ENCODE measurements at regions not wholly inside any gene's neighbourhood (a gene's known extent, or its start where the extent isn't known, plus 50 kb on each side); places are given as distances from the start of the nearest gene placed in this dataset.

DNA sequence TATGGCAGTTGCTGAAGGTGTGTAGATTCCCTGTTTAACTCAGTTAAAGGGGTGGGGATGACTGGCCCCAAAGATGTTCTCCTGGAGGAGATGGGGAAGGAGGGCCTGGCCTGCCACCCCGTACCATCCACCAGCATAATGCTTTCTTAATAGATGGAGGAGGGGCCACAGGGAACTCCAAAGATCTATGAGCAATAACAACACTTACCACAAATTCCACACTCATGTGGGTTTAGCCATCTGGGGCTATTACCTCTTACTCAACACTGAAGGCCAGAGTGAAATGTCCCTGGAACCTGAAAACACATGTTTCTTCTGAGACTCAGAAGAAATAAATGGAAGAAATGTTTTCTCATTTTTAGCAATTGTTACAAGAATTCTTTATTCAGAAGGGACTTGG is 259.0 kb downstream of the CXCL12 start:
- Histone ChIP-seq H2BK20ac (ENCODE audit: low read length) (no peak overlapping the region), H3K79me1 (ENCODE audit: low read depth, low read length) (no peaks in the 10 kb centered on the region), H4K91ac (replicated peaks; ENCODE audit: insufficient read length, low read length) (no peak overlapping the region), H3K27me3 (replicated peaks in 1 of 4; ENCODE audit: control insufficient read depth in 3 of 4, extremely low read depth in 1 of 4, insufficient read depth in 3 of 4, low read length in 3 of 4) (no peaks in the 10 kb centered on the region; a peak in 1 of 7 replicates), H3K4me3 (ENCODE audit: extremely low read depth in 1 of 4, insufficient read depth in 2 of 4, low read depth in 3 of 4, low read length in 4 of 4) (no peak overlapping the region), H2BK15ac (ENCODE audit: low read length) (no peak overlapping the region), H2AK5ac (ENCODE audit: low read depth, low read length) (no peak overlapping the region), H3K14ac (ENCODE audit: insufficient read length) (no peak overlapping the region), H3K79me2 (ENCODE audit: control insufficient read depth in 1 of 2, insufficient read depth in 2 of 2, low read length in 2 of 2) (no peaks in the 10 kb centered on the region), H3K36me3 (ENCODE audit: control insufficient read depth in 2 of 4, insufficient read depth in 4 of 4, low read length in 3 of 4) (no peaks in the 10 kb centered on the region), H3K27ac (ENCODE audit: low read depth, low read length) (no peak overlapping the region), H3K18ac (ENCODE audit: extremely low read depth, low read length) (no peak overlapping the region), H2BK120ac (replicated peaks; ENCODE audit: low read depth, low read length) (no peak overlapping the region), H3K4me1 (replicated peaks in 1 of 4; ENCODE audit: control insufficient read depth in 3 of 4, insufficient read depth in 4 of 4, low read length in 3 of 4) (no peaks in the 10 kb centered on the region), H3K23me2 (ENCODE audit: low read depth, low read length) (no peaks in the 10 kb centered on the region), H4K20me1 (replicated peaks in 1 of 2; ENCODE audit: control insufficient read depth in 1 of 2, insufficient read depth in 2 of 2, low read length in 2 of 2) (no peaks in the 10 kb centered on the region), H4K5ac (ENCODE audit: insufficient read length, low read depth, low read length) (no peak overlapping the region), H2AFZ (ENCODE audit: low read length) (no peak overlapping the region), H3K4me2 (ENCODE audit: insufficient read depth in 1 of 2, low read depth in 2 of 2, low read length in 2 of 2) (no peak overlapping the region), H3K23ac (ENCODE audit: insufficient read length) (no peak overlapping the region), H3K56ac (replicated peaks; ENCODE audit: insufficient read length, low read depth, low read length) (no peak overlapping the region), H2BK12ac (ENCODE audit: low read depth, low read length) (no peak overlapping the region), H3K9me3 (ENCODE audit: insufficient read depth in 2 of 2, low read depth in 1 of 2, low read length in 1 of 2) (no peaks in the 10 kb centered on the region), H3K9ac (replicated peaks in 1 of 4; ENCODE audit: extremely low read depth in 1 of 4, low read depth in 3 of 4, low read length in 3 of 4) (no peak overlapping the region), H3K4ac (replicated peaks; ENCODE audit: insufficient read length, low read depth, low read length) (no peak overlapping the region), H2BK5ac (ENCODE audit: low read depth, low read length) (no peak overlapping the region), H4K8ac (ENCODE audit: extremely low read depth, insufficient read depth, low read length) (no peak overlapping the region)
- FAIRE-seq = no peak
- CTCF ChIA-PET (ENCODE audit: partially characterized antibody) = no interaction called here
- 92% methylated on average over 1 of the region's 1 CpG; no CpG with 5 or more reads in 1 of the 2 experiments for WGBS, 2 experiments (ENCODE audit: extremely low coverage in 1 of 2, insufficient coverage in 1 of 2, insufficient read length in 1 of 2, insufficient replicate concordance in 2 of 2, low coverage in 1 of 2, low lambda C conversion rate in 2 of 2, missing lambda C conversion rate in 1 of 2)
- POLR2A ChIA-PET (ENCODE audit: partially characterized antibody) = no interaction called here
- DNase-seq (ENCODE audit: low read depth in 1 of 2, low spot score in 2 of 2) = no peak
- TF ChIP-seq BACH1 (IDR thresholded peaks at IDR 0.05; ENCODE audit: low read length) (no peak), CEBPB (IDR thresholded peaks at IDR 0.05; ENCODE audit: low read depth, low read length) (no peak), SP4 (IDR thresholded peaks at IDR 0.05; ENCODE audit: low read length) (no peak), KDM1A (IDR thresholded peaks at IDR 0.05; ENCODE audit: borderline replicate concordance, low read length) (no peak), JUN (IDR thresholded peaks at IDR 0.05; ENCODE audit: low read depth, low read length) (no peak), RBBP5 (IDR thresholded peaks at IDR 0.05; ENCODE audit: borderline replicate concordance, low read depth, low read length) (no peak), EZH2 (IDR thresholded peaks at IDR 0.05; ENCODE audit: low read depth, low read length, severe bottlenecking) (no peak), NANOG (IDR thresholded peaks at IDR 0.05; ENCODE audit: insufficient read depth, low read depth, low read length, poor library complexity, severe bottlenecking) (no peak), HDAC2 (IDR thresholded peaks at IDR 0.05; ENCODE audit: borderline replicate concordance in 1 of 2, low read depth in 2 of 2, low read length in 2 of 2) (no peak)
- TF ChIP-seq, protein P1, sequence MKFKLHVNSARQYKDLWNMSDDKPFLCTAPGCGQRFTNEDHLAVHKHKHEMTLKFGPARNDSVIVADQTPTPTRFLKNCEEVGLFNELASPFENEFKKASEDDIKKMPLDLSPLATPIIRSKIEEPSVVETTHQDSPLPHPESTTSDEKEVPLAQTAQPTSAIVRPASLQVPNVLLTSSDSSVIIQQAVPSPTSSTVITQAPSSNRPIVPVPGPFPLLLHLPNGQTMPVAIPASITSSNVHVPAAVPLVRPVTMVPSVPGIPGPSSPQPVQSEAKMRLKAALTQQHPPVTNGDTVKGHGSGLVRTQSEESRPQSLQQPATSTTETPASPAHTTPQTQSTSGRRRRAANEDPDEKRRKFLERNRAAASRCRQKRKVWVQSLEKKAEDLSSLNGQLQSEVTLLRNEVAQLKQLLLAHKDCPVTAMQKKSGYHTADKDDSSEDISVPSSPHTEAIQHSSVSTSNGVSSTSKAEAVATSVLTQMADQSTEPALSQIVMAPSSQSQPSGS (IDR thresholded peaks at IDR 0.05; ENCODE audit: low read length) = no peak

Measured in H1 (cell line).